Retina (tissue), 1 donor: ENCODE measurements at regions not wholly inside any gene's neighbourhood (a gene's known extent, or its start where the extent isn't known, plus 50 kb on each side); places are given as distances from the start of the nearest gene placed in this dataset.

Source experiments
- DNase-seq: peaks from one replicate; pipeline ENCODE4 v3.0.0-alpha.2; 2016

DNA sequence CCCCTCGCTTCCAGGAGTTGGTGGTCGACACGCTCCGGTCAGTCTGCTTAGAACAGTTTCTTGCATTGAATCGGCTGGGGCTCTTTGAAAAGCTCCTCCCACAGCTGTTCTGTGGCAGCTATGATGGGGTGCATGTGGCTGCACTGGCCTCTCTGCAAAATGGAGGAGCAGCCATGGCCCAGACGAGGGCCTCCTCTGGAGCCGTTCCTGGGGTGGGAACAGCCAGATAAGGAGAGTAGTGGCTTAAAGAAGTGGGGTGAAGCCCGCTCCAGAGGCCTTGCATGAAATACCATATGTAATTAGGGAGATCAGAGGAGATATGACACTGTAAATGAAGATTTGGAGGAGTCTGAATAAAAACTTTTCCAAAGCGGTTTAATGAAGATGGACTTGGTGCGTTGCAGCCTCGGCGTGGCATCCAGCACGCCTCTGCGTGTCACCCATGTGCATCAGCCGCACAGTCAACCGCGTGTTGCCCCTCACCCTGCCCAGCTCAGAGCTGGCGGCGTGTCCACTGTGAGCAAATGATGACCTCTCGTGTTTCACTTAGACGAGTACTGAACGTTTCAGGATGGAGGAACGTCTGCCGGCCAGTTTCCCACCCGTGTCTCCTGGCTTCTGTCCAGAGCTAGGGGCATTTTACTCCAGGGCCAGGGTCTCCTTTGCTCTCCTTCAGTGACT lies 199.2 kb downstream of the TEX29 start:
- no peak for DNase-seq

GRCh38 chr13:111521030-111521429 lies 200.6 kb downstream of the TEX29 start:
- DNase-seq: no peak

DNA sequence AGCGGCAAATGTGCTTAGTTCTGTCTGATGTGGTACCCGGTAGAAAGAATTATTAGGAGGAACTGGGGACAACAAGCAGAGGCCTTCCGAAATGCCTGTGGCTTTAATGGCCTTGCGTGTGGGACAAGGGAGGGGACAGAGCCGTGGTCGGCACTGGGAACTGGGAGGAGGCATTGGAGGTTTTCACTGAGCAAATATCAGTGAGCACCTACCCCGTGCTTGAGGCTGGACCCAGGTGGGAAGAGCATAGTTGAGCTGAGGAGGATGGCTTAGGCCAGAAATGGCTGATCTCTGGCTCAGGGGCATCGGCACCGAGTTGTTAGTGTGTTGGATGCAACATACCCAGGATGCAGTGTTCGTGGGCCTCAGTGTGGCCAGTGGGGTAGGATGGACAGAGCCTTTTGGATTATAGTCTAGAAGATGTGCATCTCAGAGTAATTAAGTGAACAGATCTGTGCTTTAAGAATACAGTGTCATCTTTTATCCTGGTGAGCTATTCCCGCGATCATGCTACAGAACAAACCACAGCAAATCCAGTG lies 201.3 kb downstream of the TEX29 start:
- DNase-seq: no peak

DNA sequence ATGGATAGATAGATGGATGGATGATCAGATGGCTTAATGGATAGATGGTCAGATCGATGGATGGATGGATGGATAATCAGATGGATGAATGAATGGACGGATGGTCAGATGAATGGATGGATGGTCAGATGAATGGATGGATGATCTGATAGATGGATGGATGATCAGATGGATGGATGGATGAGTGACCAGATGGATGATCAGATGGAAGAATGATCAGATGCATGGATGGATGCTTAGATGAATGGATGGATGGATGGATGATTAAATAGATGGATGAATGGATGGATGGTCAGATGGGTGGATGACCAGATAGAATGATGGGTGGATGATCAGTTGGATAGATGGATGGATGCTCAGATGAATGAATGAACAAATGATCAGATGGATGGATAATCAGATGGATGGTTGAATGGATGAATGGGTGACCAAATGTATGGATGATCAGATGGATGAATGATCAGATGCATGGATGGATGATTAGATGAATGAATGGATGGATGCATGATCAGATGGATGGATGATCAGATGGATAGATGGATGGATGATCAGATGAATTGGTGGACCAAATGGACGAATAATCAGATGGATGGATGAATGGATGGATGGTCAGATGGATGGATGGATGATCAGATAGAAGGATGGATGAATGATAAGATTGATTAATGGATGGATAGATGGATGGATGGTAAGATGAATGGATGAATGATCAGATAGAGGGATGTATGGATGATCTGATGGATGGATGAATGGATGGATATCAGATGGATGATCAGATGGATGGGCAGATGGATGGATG lies 205.1 kb downstream of the TEX29 start:
- DNase-seq: no peak

- DNase-seq: no peak
Measured at GRCh38 chr13:111526922-111527321, 206.5 kb downstream of the TEX29 start.

DNA sequence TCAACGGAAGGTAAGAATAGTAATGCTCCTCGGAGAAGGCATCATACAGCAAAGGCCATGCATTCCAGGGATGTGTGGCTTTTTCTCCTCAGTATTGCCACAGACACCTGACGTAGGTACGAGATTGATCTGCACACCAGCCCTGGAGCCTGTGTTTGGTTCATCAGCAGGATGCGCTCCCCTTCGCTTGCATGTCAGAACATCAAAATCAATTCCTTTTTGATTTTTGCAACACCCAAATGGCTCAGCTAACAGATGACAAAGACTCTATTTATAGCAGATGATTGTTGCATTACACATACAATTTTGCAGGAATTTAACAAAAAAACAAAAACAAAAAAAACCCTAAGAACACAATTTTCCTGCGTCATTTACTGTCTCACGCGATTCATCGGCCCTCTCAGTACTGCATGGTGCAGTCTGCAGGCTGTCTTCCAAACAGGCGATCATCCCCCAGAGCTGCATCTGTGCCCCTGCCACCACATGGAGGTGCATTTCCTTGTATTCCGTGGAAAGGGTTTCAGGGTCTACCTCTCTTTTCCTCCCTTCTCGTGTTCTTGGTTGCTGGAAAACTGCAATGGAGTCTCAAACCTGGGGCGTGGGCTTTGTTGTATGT lies 207.3 kb downstream of the TEX29 start:
- DNase-seq: no peak

DNA sequence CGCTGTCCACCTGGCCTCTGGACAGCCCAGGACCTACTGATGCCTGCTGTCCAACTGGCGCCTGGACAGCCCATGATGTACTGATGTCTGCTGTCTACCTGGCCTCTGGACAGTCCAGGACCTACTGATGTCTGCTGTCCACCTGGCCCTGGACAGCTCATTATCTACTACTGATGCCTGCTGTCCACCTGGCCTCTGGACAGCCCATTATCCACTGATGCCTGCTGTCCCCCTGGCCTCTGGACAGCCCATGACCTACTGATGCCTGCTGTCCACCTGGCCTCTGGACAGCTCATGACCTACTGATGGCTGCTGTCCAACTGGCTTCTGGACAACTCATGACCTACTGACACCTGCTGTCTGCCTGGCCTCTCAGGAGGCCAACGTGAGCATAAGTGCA lies 208.1 kb downstream of the TEX29 start:
- DNase-seq: no peak

DNA sequence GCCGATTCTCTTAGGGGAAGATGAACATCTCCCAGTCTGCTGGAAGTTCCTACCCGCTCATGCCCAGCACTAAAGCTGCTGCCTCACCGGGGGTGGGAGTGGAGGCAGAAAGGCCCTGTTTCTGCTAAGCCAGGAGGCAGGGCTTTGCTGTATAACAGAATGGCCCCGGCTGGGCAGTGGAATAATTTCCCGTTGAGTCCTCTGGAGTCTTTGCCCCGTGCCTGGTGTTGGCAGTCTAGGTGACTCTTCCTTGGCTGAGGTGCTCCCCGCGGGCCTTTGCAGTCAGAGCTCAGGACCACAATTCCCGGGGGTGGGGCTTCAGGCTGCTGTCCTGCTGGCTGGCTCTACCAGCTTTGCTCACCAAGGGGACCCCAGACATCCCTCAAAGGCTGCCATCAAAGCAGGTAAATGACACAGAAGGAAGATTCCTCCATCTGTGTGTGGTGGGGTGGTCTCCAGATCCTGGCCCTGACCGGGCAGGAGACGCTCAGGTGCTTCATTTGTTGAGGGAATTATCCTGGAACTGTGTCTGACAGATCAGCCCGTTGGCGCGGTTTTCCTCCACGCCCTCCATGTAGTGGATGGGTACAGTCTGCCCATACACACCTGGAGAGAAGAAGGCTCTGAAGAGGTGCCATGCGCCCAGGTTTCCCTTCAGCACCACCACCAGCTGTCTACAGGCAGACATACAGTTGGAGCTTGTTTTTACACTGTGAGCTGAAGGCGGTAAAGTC lies 209.9 kb downstream of the TEX29 start:
- no peak for DNase-seq

DNA sequence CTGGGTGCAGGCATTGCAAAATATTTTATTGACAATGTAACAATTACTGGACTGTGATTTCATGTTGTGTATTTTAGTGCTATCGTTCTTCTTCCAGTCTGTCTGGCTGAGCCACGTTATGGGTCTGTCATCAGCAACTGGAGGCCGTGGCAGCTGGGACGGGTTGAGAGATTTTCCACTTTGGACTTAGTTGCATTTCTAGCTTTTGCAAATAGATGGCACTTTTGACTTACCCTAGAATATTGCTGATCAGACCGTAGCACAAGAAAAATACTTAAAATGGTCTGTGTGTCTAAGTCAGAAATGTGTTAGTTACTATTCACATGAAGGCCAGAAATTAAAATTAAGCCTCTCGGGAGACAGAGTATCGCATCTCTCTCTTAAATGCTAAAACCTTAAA lies 211.1 kb downstream of the TEX29 start:
- peak; percentile 56 for DNase-seq

DNA sequence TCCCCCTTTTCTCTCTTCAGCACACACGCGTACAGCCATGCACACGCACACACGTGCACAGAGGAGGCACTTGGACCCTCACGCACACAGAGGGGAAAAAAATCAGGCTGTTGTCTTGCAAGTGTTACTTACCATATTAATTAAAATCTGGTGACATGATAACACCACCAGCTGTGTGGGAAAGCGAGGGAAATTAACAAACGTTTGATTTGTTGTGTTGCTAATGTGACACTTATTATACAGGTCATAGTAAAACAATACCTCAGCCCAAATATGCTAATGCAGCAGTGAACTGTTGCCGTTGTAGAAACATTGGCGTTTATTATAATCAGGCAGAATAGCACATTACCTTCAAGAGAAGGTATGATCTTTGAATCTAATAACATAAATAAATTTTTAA lies 211.7 kb downstream of the TEX29 start:
- DNase-seq: no peak

GRCh38 chr13:111533900-111534683 lies 213.7 kb downstream of the TEX29 start:
- DNase-seq: no peak

GRCh38 chr13:111534751-111535522 lies 214.5 kb downstream of the TEX29 start:
- peak; percentile 71 for DNase-seq

DNA sequence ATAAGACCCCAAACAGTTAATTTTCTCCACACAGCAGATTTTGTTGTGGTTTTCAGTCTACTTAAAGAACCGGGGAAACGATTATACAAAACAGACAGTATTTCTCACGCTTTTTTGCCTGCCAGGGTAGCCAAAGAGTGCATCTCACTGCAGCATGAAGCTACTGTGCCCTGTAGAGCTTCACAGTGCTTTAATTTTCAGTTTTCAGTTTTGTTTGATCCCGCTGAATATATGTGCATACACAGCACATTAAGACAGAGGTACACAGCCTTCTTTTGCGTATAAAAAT lies 215.0 kb downstream of the TEX29 start:
- no peak for DNase-seq

DNA sequence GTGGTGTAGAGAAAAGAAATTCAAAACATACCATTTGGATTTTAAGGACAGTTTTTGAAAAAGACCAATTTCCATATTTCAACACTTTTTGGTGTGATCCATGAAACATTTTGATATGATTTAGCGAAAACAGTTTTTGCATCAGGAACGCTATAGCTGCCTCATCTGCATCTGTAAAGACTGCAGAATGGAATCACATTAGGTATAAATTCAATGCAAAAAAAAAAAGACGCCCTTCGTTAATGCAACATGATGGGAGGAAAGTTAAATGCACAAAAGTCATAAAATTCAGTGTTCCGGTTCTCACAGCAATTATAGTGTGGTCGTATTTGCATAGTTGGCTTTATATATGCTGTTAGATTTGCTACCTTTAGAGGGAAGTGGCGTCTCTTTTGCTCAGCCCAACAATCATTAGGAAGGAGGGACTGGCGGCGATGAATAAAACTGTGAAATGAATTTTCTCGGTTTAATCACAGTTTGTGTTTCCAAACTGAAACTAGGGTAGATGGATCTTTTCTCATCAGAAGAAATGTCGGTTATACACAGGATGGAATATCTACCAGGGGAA lies 215.7 kb downstream of the TEX29 start:
- DNase-seq: no peak

DNA sequence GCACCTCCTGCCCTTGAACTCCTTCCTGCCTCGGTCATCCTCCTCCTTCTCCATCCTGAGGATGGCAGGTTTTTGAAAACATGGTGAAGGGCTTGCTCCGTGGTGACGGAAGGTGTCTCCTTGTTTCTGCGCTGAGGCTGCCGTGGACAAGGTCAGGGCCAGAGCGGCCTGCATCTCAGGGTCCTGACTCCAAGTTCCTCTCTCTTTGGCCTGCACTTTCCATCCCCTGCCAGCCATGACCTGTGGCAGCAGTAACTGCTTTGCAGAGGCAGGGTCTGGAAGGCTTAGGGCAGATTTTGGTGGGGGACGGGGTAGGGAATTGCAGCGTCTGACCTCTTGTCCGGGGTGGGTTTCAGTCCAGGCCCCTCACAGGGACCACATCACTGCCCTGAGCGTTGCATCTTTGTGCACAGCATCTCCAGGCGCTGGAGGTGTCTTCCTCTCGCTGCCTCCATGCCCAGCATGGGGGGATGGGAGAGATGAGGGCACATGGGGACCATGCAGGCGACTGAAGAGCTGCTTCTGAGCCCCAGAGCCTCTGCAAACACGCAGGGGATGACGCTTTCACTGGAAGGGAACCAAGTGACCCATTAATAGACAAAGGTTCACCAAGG lies 216.8 kb downstream of the TEX29 start:
- DNase-seq: no peak

GRCh38 chr13:111537843-111538499 lies 217.5 kb downstream of the TEX29 start:
- no peak for DNase-seq

GRCh38 chr13:111539252-111539651 lies 218.8 kb downstream of the TEX29 start:
- no peak for DNase-seq

DNA sequence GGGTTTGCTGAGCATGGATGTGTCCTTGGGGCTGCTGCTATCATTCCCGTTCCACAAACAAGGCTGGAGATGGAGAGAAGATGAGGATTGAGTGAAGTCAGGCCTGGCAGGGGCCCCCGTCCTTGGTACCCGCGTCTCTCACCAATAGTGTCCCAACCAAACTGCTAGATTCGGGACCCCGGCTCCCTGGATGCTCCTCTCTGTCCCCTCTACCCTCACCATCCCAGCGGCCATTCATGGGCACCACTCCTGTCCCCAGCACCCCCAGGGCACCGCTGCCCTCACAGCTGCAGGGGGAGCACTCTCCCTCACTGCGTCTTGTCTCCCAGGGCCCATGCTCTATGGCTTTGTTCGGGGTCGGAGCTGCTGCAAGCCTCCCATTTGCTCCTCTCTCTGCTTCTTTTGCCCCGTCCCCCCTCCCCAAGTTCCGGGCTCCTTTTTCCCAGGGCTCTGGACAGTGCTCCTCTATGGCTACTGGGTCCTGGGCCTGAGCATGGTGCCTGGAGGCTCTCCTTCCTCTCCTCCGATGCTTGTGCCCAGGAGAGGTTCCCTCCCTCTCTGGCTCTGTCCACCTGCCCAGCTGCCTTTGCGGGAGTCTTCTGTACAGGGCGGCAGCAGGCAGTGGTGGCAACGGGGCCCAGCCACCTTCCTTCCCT lies 219.5 kb downstream of the TEX29 start:
- no peak for DNase-seq

GRCh38 chr13:111540486-111540885 lies 220.0 kb downstream of the TEX29 start:
- DNase-seq: no peak

DNA sequence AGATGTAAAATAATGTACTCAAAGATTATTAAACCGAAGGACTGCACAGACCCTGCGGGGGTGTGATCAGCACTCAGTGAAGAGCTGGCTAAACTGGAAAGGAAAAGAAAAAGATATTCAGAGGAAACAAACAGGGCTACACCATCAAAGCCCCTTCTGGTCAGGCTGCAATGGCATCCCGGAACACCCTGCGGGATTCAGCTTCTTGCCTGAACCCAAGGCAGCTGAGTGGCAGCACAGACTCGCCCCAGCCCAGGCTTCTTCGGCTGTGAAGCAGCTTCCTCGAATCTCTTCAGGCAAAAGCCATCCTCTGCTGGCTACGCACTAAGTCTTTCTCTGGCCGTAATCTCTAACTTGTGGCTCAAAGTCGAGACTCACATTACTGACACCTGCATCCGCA lies 220.9 kb downstream of the TEX29 start:
- no peak for DNase-seq
